Sigmoid colon (tissue), 6 donors: ENCODE measurements at regions not wholly inside any gene's neighbourhood (a gene's known extent, or its start where the extent isn't known, plus 50 kb on each side); places are given as distances from the start of the nearest gene placed in this dataset.

ENCODE experiments used
- DNase-seq: peaks from one replicate; pipeline ENCODE4 v3.0.0-alpha.2; 2019
- H3K27ac ChIP-seq, 4 donors: fragments of 200-600 bp; sonication (generic); one replicate each; pipeline ENCODE4 v1.5.1; 2016 to 2019; ENCODE audit warnings: mild to moderate bottlenecking in 1 of 4
- H3K27me3 ChIP-seq, 3 donors: fragments of 200-600 bp; sonication (generic); one replicate each; pipeline ENCODE4 v1.5.1; 2019; ENCODE audit warnings: mild to moderate bottlenecking in 1 of 3
- H3K36me3 ChIP-seq, 4 donors: fragments of 200-600 bp; sonication (generic); one replicate each; pipeline ENCODE4 v1.5.1; 2016 to 2019
- H3K4me1 ChIP-seq, 4 donors: fragments of 200-600 bp; sonication (generic); one replicate each; pipeline ENCODE4 v1.5.1; 2017 to 2019
- H3K4me3 ChIP-seq, 4 donors: fragments of 200-600 bp; sonication (generic); one replicate each; pipeline ENCODE4 v1.5.1; 2017 to 2019; ENCODE audit warnings: mild to moderate bottlenecking in 2 of 4, moderate library complexity in 1 of 4
- H3K9me3 ChIP-seq, 4 donors: fragments of 200-600 bp in 3 of 4; sonication (generic) in 3 of 4; one replicate each; pipeline versions ENCODE4 v1.5.1 to v1.6.1; 2013 to 2019
- EP300 ChIP-seq, 4 donors: sonication (generic); formaldehyde crosslinking; IDR thresholded peaks; one replicate each; pipeline ENCODE4 v1.6.1; 2017; ENCODE audit warnings: antibody characterized with exemption in 4 of 4
- POLR2A ChIP-seq, 2 donors: fragments of 450-650 bp; IDR thresholded peaks; one replicate each; pipeline ENCODE4 v1.6.1; 2016; ENCODE audit warnings: antibody characterized with exemption in 2 of 2, mild to moderate bottlenecking in 2 of 2, moderate library complexity in 2 of 2
- POLR2AphosphoS5 ChIP-seq, 4 donors: sonication (generic); formaldehyde crosslinking; IDR thresholded peaks; one replicate each; pipeline ENCODE4 v1.6.1; 2017; ENCODE audit warnings: antibody characterized with exemption in 4 of 4
- WGBS, 2 donors: extraction: QIAGEN DNeasy Blood & Tissue Kit; methylation state at CpG; one replicate each; pipeline ENCODE4 v1.1.7; 2013; 5-methylcytosine and 5-hydroxymethylcytosine counted together
- intact Hi-C: fragments of 100-400 bp; cut with DNase I; formaldehyde crosslinking; loops from one replicate; pipeline ENCODE4 v1.15.1; 2023
- TF ChIP-seq, protein P1 (sequence below), 4 experiments: fragments of 450-650 bp in 3 of 4; fragments of 200-600 bp in 1 of 4; IDR thresholded peaks; one replicate each; pipeline ENCODE4 v1.5.1; 2016 to 2019; ENCODE audit warnings: antibody characterized with exemption in 4 of 4, mild to moderate bottlenecking in 3 of 4, moderate library complexity in 2 of 4
- donor health status: healthy with polysubstance abuse.
- donor health status: healthy.

DNA sequence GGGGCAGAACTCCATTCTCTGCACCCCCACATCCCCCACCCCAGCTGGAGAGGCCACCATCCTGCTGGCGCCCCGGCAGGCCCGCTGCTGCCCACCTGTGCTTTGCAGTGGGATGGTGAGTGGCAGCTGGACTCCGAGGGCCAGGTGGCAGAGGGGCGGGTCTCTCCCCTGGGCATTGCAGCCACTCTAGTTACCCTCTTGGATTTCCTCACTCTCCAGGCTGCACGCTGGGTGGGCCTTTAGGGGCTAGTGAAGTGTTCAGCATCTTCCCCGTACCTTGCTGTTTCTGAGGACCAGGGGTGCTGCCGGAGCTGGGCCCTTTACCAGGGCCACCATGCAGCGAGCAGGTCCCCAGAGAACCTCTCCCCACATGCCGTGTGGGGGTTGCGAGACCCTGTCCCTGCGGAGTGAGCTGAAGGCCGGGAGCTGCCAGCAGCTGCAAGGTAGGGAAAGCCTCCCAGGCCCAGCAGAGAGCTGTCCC lies 88.4 kb upstream of the SH3PXD2B start:
- WGBS, 2 donors = 92 to 93% methylated on average over 13 of the region's 13 CpGs
- Histone ChIP-seq H3K4me3 (no peak overlapping the region), H3K9me3 (no peaks in the 10 kb centered on the region), H3K36me3 (no peaks in the 10 kb centered on the region), H3K4me1 (peaks cover 0 to 57% (median 50%) of the 10 kb centered on the region in 4 donors), H3K27ac (peak overlapping the region in 2 of 4 donors; percentile 8 to 57), H3K27me3 (no peaks in the 10 kb centered on the region)
- TF ChIP-seq POLR2AphosphoS5 (IDR thresholded peaks at IDR 0.05) (no peak), EP300 (IDR thresholded peaks at IDR 0.05) (no peak), POLR2A (IDR thresholded peaks at IDR 0.05) (no peak)
- TF ChIP-seq, protein P1, sequence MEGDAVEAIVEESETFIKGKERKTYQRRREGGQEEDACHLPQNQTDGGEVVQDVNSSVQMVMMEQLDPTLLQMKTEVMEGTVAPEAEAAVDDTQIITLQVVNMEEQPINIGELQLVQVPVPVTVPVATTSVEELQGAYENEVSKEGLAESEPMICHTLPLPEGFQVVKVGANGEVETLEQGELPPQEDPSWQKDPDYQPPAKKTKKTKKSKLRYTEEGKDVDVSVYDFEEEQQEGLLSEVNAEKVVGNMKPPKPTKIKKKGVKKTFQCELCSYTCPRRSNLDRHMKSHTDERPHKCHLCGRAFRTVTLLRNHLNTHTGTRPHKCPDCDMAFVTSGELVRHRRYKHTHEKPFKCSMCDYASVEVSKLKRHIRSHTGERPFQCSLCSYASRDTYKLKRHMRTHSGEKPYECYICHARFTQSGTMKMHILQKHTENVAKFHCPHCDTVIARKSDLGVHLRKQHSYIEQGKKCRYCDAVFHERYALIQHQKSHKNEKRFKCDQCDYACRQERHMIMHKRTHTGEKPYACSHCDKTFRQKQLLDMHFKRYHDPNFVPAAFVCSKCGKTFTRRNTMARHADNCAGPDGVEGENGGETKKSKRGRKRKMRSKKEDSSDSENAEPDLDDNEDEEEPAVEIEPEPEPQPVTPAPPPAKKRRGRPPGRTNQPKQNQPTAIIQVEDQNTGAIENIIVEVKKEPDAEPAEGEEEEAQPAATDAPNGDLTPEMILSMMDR (IDR thresholded peaks at IDR 0.05) = no peak
- peak; percentile 50 for DNase-seq
- intact Hi-C loops = no loop called here

DNA sequence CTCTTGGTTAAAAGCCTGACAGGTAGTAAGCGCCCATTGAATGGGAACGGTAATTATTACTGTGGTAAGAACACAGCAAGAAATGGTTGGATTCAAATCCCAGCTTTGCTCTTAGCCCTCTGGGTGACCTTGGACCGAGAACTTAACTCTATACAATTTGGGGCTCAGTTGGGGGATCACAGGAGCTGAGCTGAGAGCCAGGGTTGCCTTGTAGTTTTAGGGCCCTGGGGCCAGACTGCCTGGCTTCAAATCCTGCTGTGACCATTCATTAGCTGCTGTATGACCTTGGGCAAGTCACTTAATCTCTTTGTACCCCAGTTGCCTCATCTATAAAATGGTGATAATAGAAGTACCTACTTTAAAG lies 87.4 kb upstream of the SH3PXD2B start:
- Histone ChIP-seq H3K4me3 (no peak overlapping the region), H3K36me3 (no peaks in the 10 kb centered on the region), H3K4me1 (peaks cover 0 to 49% (median 44%) of the 10 kb centered on the region in 4 donors), H3K9me3 (no peaks in the 10 kb centered on the region), H3K27me3 (no peaks in the 10 kb centered on the region), H3K27ac (peak overlapping the region in 3 of 4 donors; percentile 57 to 61 (median 61))
- intact Hi-C loops = no loop called here
- peak; percentile 5 for DNase-seq
- WGBS, 2 donors = 93 to 94% methylated on average over 3 of the region's 3 CpGs
- TF ChIP-seq POLR2A (IDR thresholded peaks at IDR 0.05) (no peak), POLR2AphosphoS5 (IDR thresholded peaks at IDR 0.05) (no peak), EP300 (IDR thresholded peaks at IDR 0.05) (no peak)
- TF ChIP-seq, protein P1 (IDR thresholded peaks at IDR 0.05) = no peak

GRCh38 chr5:172541099-172541772 lies 86.9 kb upstream of the SH3PXD2B start:
- Histone ChIP-seq H3K36me3 (no peaks in the 10 kb centered on the region), H3K27me3 (no peaks in the 10 kb centered on the region), H3K4me1 (peaks cover 0 to 45% (median 42%) of the 10 kb centered on the region in 4 donors), H3K9me3 (no peaks in the 10 kb centered on the region), H3K4me3 (no peak overlapping the region), H3K27ac (peak overlapping the region in 3 of 4 donors; percentile 57 to 61 (median 61))
- WGBS, 2 donors = 75 to 85% methylated on average over 13 of the region's 13 CpGs
- intact Hi-C loops = no loop called here
- TF ChIP-seq, protein P1 (IDR thresholded peaks at IDR 0.05) = no peak
- TF ChIP-seq POLR2AphosphoS5 (IDR thresholded peaks at IDR 0.05) (peak; percentile 60 to 95 (median 90)), POLR2A (IDR thresholded peaks at IDR 0.05) (no peak), EP300 (IDR thresholded peaks at IDR 0.05) (peak in 3 of 4 donors; percentile 21 to 83 (median 76))
- peak; percentile 73 for DNase-seq

GRCh38 chr5:172540099-172540870 lies 86.0 kb upstream of the SH3PXD2B start:
- Histone ChIP-seq H3K27ac (peak overlapping the region in 3 of 4 donors; percentile 57 to 61 (median 61)), H3K27me3 (no peaks in the 10 kb centered on the region), H3K4me1 (peaks cover 0 to 38% (median 33%) of the 10 kb centered on the region in 4 donors), H3K9me3 (no peaks in the 10 kb centered on the region), H3K4me3 (no peak overlapping the region), H3K36me3 (no peaks in the 10 kb centered on the region)
- 89 to 92% methylated on average over 5 of the region's 5 CpGs for WGBS, 2 donors
- DNase-seq = peak; percentile 37
- intact Hi-C loops = no loop called here
- TF ChIP-seq POLR2A (IDR thresholded peaks at IDR 0.05) (no peak), POLR2AphosphoS5 (IDR thresholded peaks at IDR 0.05) (no peak), EP300 (IDR thresholded peaks at IDR 0.05) (no peak)
- TF ChIP-seq, protein P1 (IDR thresholded peaks at IDR 0.05) = no peak
